ENCODE measurements at regions not wholly inside any gene's neighbourhood (a gene's known extent, or its start where the extent isn't known, plus 50 kb on each side); places are given as distances from the start of the nearest gene placed in this dataset.

- CTCF ChIA-PET, result no interaction called here
- Mint-ChIP-seq H3K27ac (no peak overlapping the region), H3K27me3 (ENCODE audit: low read depth) (no peaks in the 10 kb centered on the region), H3K4me1 (ENCODE audit: low read depth) (no peaks in the 10 kb centered on the region), H3K36me3 (ENCODE audit: low read depth) (no peaks in the 10 kb centered on the region), H3K9me3 (ENCODE audit: insufficient read depth) (no peaks in the 10 kb centered on the region), H3K4me3 (no peak overlapping the region)
- DNase-seq (no peak), ATAC-seq (no peak)
- POLR2A ChIA-PET, result no interaction called here
Observed at GRCh38 chr4:14379183-14379582, 623.1 kb upstream of the CPEB2 start.

DNA sequence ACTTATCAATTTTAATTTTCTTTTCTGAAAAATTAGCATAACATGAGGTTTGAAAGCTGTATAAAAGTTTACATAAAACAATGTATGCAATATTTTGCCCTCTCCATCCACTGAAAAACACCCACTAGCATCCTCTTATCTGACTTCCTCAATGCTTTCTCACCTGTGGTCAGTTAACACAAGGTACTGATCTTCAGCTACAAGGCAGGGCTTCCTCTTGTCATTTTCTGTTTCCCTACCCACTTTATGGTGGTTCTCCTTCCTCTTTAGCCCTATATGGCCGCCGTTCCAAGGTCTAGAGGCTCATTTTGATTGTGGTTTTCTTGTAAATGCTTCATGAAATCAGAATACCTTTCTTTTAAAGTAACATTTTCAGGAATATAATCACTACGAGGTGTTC is 618.6 kb upstream of the CPEB2 start:
- no peaks in the 10 kb centered on the region for H3K36me3 Mint-ChIP-seq (ENCODE audit: low read depth)
- no peaks in the 10 kb centered on the region for H3K27me3 Mint-ChIP-seq (ENCODE audit: low read depth)
- no peak for DNase-seq
- CTCF ChIA-PET, result no interaction called here
- no peak for ATAC-seq
- no peaks in the 10 kb centered on the region for H3K4me1 Mint-ChIP-seq (ENCODE audit: low read depth)
- POLR2A ChIA-PET, result no interaction called here
- H3K9me3 Mint-ChIP-seq (ENCODE audit: insufficient read depth), result no peaks in the 10 kb centered on the region
- H3K27ac Mint-ChIP-seq, result no peak overlapping the region
- H3K4me3 Mint-ChIP-seq, result no peak overlapping the region

DNA sequence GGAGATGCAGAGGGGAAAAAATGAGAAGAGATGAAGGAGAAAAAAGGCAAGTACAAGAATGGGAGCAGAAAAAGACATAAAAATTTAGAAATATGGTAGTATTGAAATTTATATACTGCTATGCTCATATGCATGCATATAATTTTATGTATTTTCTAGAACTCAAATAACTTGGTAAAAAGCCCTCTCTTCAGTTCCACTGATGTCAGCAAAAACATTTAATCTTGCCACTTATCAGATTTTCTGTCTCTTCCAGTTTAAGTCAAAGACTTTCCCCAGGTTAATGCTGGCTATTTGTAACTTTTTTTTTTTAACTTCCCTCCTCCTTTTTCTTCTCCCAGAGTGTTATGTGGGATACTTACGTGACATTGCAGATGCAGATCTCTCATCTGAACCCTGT is 617.5 kb upstream of the CPEB2 start:
- no peak for DNase-seq
- no peaks in the 10 kb centered on the region for H3K36me3 Mint-ChIP-seq (ENCODE audit: low read depth)
- CTCF ChIA-PET, result no interaction called here
- H3K4me3 Mint-ChIP-seq, result no peak overlapping the region
- no peaks in the 10 kb centered on the region for H3K4me1 Mint-ChIP-seq (ENCODE audit: low read depth)
- no peak for ATAC-seq
- POLR2A ChIA-PET, result no interaction called here
- no peak overlapping the region for H3K27ac Mint-ChIP-seq
- H3K27me3 Mint-ChIP-seq (ENCODE audit: low read depth), result no peaks in the 10 kb centered on the region
- no peaks in the 10 kb centered on the region for H3K9me3 Mint-ChIP-seq (ENCODE audit: insufficient read depth)

DNA sequence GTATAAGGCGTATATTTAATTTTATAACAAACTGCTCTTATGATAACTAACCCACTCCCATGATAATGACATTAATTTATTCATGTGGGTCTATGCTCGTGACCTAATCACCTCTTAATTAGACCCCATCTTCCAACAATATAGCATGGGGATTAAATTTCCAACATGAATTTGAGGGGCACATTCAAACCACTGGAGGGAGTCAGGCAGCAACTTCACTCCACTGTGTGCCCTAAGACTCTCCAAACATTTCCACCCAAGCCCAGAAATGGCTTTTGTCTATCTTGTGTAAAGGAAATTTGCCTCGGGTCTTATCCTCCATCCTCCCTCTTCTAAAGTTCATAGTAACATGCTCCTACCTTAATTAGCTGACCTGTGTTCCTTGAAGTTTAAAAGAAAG is 616.1 kb upstream of the CPEB2 start:
- CTCF ChIA-PET, result no interaction called here
- Mint-ChIP-seq H3K9me3 (ENCODE audit: insufficient read depth) (no peaks in the 10 kb centered on the region), H3K36me3 (ENCODE audit: low read depth) (no peaks in the 10 kb centered on the region), H3K4me3 (no peak overlapping the region), H3K4me1 (ENCODE audit: low read depth) (no peaks in the 10 kb centered on the region), H3K27me3 (ENCODE audit: low read depth) (no peaks in the 10 kb centered on the region), H3K27ac (no peak overlapping the region)
- ATAC-seq (no peak), DNase-seq (no peak)
- POLR2A ChIA-PET, result no interaction called here

- Mint-ChIP-seq H3K36me3 (ENCODE audit: low read depth) (no peaks in the 10 kb centered on the region), H3K27ac (no peak overlapping the region), H3K27me3 (ENCODE audit: low read depth) (no peaks in the 10 kb centered on the region), H3K4me3 (no peak overlapping the region), H3K9me3 (ENCODE audit: insufficient read depth) (no peaks in the 10 kb centered on the region), H3K4me1 (ENCODE audit: low read depth) (no peaks in the 10 kb centered on the region)
- ATAC-seq, result no peak
- DNase-seq, result no peak
- ChIA-PET CTCF (no interaction called here), POLR2A (no interaction called here)
Observed at GRCh38 chr4:14387647-14388046, 614.6 kb upstream of the CPEB2 start.

- CTCF ChIA-PET, result no interaction called here
- H3K9me3 Mint-ChIP-seq (ENCODE audit: insufficient read depth), result no peaks in the 10 kb centered on the region
Observed at GRCh38 chr4:14392378-14392777, 609.9 kb upstream of the CPEB2 start.

GRCh38 chr4:14396183-14396582 is 606.1 kb upstream of the CPEB2 start:
- no peaks in the 10 kb centered on the region for H3K36me3 Mint-ChIP-seq (ENCODE audit: low read depth)
- POLR2A ChIA-PET, result no interaction called here
- no peaks in the 10 kb centered on the region for H3K27me3 Mint-ChIP-seq (ENCODE audit: low read depth)
- ATAC-seq (no peak), DNase-seq (no peak)
- H3K27ac Mint-ChIP-seq, result no peak overlapping the region
- no peak overlapping the region for H3K4me3 Mint-ChIP-seq
- H3K4me1 Mint-ChIP-seq (ENCODE audit: low read depth), result no peaks in the 10 kb centered on the region
- H3K9me3 Mint-ChIP-seq (ENCODE audit: insufficient read depth), result no peaks in the 10 kb centered on the region
- CTCF ChIA-PET, result no interaction called here

More at GRCh38 chr4:14392378-14392777, 609.9 kb upstream of the CPEB2 start:
- ATAC-seq (no peak), DNase-seq (no peak)
- POLR2A ChIA-PET, result no interaction called here
- Mint-ChIP-seq H3K4me1 (ENCODE audit: low read depth) (no peaks in the 10 kb centered on the region), H3K27ac (no peak overlapping the region), H3K27me3 (ENCODE audit: low read depth) (no peaks in the 10 kb centered on the region), H3K36me3 (ENCODE audit: low read depth) (no peaks in the 10 kb centered on the region), H3K4me3 (no peak overlapping the region)

- H3K9me3 Mint-ChIP-seq (ENCODE audit: insufficient read depth), result no peaks in the 10 kb centered on the region
- ChIA-PET CTCF (no interaction called here), POLR2A (no interaction called here)
- no peak for DNase-seq
- ATAC-seq, result no peak
- H3K4me3 Mint-ChIP-seq, result no peak overlapping the region
- no peaks in the 10 kb centered on the region for H3K36me3 Mint-ChIP-seq (ENCODE audit: low read depth)
- no peaks in the 10 kb centered on the region for H3K4me1 Mint-ChIP-seq (ENCODE audit: low read depth)
- H3K27ac Mint-ChIP-seq, result no peak overlapping the region
- no peaks in the 10 kb centered on the region for H3K27me3 Mint-ChIP-seq (ENCODE audit: low read depth)
Observed at GRCh38 chr4:14399848-14400247, 602.4 kb upstream of the CPEB2 start.

- no peaks in the 10 kb centered on the region for H3K9me3 Mint-ChIP-seq (ENCODE audit: insufficient read depth)
- POLR2A ChIA-PET, result no interaction called here
- no peaks in the 10 kb centered on the region for H3K27me3 Mint-ChIP-seq (ENCODE audit: low read depth)
- CTCF ChIA-PET, result no interaction called here
- no peak for DNase-seq
- H3K27ac Mint-ChIP-seq, result no peak overlapping the region
- no peak for ATAC-seq
- no peaks in the 10 kb centered on the region for H3K36me3 Mint-ChIP-seq (ENCODE audit: low read depth)
- H3K4me3 Mint-ChIP-seq, result no peak overlapping the region
- H3K4me1 Mint-ChIP-seq (ENCODE audit: low read depth), result no peaks in the 10 kb centered on the region
Observed at GRCh38 chr4:14400307-14400706, 602.0 kb upstream of the CPEB2 start.

DNA sequence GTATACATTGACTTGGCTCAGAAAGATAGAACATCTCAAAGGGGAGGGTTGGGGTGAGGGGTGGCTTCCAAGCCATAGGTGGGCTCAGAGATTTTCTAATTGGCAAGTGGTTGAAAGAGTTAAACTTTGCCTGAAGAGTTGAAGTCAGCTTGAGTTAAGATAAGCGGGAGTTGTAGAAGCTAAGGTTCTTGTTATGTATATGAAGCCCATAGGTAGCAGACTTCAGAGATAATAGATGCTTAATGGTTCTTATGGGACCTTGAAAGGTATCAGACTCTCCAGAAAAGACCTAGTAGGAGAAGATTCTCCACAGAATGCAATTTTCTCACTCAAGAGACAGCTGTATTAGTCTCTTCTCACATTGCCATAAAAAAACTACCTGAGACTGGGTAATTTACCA is 599.1 kb upstream of the CPEB2 start:
- Mint-ChIP-seq H3K27ac (no peak overlapping the region), H3K4me1 (ENCODE audit: low read depth) (no peaks in the 10 kb centered on the region), H3K27me3 (ENCODE audit: low read depth) (no peaks in the 10 kb centered on the region), H3K36me3 (ENCODE audit: low read depth) (no peaks in the 10 kb centered on the region), H3K4me3 (no peak overlapping the region), H3K9me3 (ENCODE audit: insufficient read depth) (no peaks in the 10 kb centered on the region)
- CTCF ChIA-PET, result no interaction called here
- no peak for DNase-seq
- no peak for ATAC-seq
- POLR2A ChIA-PET, result no interaction called here

GRCh38 chr4:14404730-14405129 is 597.6 kb upstream of the CPEB2 start:
- H3K4me1 Mint-ChIP-seq (ENCODE audit: low read depth), result no peaks in the 10 kb centered on the region
- no peaks in the 10 kb centered on the region for H3K9me3 Mint-ChIP-seq (ENCODE audit: insufficient read depth)
- no peak for ATAC-seq
- ChIA-PET POLR2A (no interaction called here), CTCF (no interaction called here)
- H3K27ac Mint-ChIP-seq, result no peak overlapping the region
- no peak for DNase-seq
- no peaks in the 10 kb centered on the region for H3K36me3 Mint-ChIP-seq (ENCODE audit: low read depth)
- H3K4me3 Mint-ChIP-seq, result no peak overlapping the region
- no peaks in the 10 kb centered on the region for H3K27me3 Mint-ChIP-seq (ENCODE audit: low read depth)

DNA sequence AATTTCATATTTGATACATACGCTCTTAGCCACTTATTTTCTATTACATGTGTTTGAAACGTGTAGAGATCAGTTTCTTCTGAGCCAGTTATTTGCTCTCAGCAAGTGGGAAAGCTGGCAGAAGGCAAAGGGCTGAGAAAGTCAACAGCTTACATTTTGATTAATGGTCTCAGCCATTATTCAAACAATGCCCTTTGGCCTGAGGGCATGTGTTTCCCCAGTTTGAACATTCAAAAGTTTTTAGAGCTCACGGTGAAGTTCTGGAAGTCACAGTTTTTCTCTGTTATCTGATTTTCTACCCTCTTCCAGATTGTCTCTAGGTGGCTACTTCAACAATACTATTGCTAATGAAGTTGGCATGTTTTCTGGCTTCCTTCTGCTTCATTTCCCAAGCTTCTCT is 591.8 kb upstream of the CPEB2 start:
- no peak overlapping the region for H3K27ac Mint-ChIP-seq
- no peak overlapping the region for H3K4me3 Mint-ChIP-seq
- H3K27me3 Mint-ChIP-seq (ENCODE audit: low read depth), result no peaks in the 10 kb centered on the region
- ATAC-seq (no peak), DNase-seq (no peak)
- H3K4me1 Mint-ChIP-seq (ENCODE audit: low read depth), result no peaks in the 10 kb centered on the region
- CTCF ChIA-PET, result no interaction called here
- POLR2A ChIA-PET, result no interaction called here
- no peaks in the 10 kb centered on the region for H3K36me3 Mint-ChIP-seq (ENCODE audit: low read depth)
- no peaks in the 10 kb centered on the region for H3K9me3 Mint-ChIP-seq (ENCODE audit: insufficient read depth)

GRCh38 chr4:14415146-14415545 is 587.1 kb upstream of the CPEB2 start:
- Mint-ChIP-seq H3K9me3 (ENCODE audit: insufficient read depth) (no peaks in the 10 kb centered on the region), H3K4me1 (ENCODE audit: low read depth) (no peaks in the 10 kb centered on the region), H3K27me3 (ENCODE audit: low read depth) (no peaks in the 10 kb centered on the region), H3K36me3 (ENCODE audit: low read depth) (no peaks in the 10 kb centered on the region), H3K27ac (no peak overlapping the region), H3K4me3 (no peak overlapping the region)
- POLR2A ChIA-PET, result no interaction called here
- ATAC-seq (no peak), DNase-seq (no peak)
- CTCF ChIA-PET, result no interaction called here

GRCh38 chr4:14419516-14419915 is 582.8 kb upstream of the CPEB2 start:
- no peaks in the 10 kb centered on the region for H3K36me3 Mint-ChIP-seq (ENCODE audit: low read depth)
- no peaks in the 10 kb centered on the region for H3K4me1 Mint-ChIP-seq (ENCODE audit: low read depth)
- ChIA-PET POLR2A (no interaction called here), CTCF (no interaction called here)
- ATAC-seq, result no peak
- no peak overlapping the region for H3K27ac Mint-ChIP-seq
- no peak overlapping the region for H3K4me3 Mint-ChIP-seq
- H3K9me3 Mint-ChIP-seq (ENCODE audit: insufficient read depth), result no peaks in the 10 kb centered on the region
- DNase-seq, result no peak
- no peaks in the 10 kb centered on the region for H3K27me3 Mint-ChIP-seq (ENCODE audit: low read depth)
